ENCODE measurements at regions not wholly inside any gene's neighbourhood (a gene's known extent, or its start where the extent isn't known, plus 50 kb on each side); places are given as distances from the start of the nearest gene placed in this dataset.

DNA sequence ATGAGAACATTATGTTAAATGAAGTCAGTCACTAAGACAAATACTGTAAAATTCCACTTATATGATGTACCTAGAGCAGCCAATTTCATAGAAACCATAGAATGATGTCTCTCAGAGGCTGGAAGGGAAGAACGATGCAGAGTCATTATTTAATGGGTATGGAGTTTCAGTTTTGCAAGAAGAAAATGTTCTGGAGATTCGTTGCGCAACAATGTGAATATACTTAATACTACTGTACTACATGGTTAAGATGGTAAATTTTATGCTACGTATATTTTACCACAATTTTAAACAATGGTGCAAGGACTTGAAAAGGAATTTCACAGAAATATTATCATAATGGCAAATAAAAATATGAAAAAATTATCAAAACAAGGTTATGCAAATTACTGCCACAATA, 972.6 kb downstream of the KCNMA1 start:
- Mint-ChIP-seq H3K9me3 (ENCODE audit: insufficient read depth) (peaks cover 3% of the 10 kb centered on the region), H3K27me3 (no peaks in the 10 kb centered on the region), H3K27ac (no peak overlapping the region), H3K4me1 (no peaks in the 10 kb centered on the region), H3K4me3 (no peak overlapping the region)
- no CpG with 5 or more reads among the region's 4 CpGs for WGBS (ENCODE audit: insufficient coverage)
- Histone ChIP-seq H3K27me3 (replicated peaks in 1 of 4; ENCODE audit: control extremely low read depth in 1 of 4, control insufficient read depth in 3 of 4, insufficient read depth in 4 of 4, low read length in 3 of 4) (no peaks in the 10 kb centered on the region), H3K9ac (ENCODE audit: low read length) (no peak overlapping the region), H3K4me2 (replicated peaks; ENCODE audit: low read depth, low read length, poor library complexity, severe bottlenecking) (no peak overlapping the region), H3K9me3 (ENCODE audit: control extremely low read depth in 1 of 3, control insufficient read depth in 2 of 3, insufficient read depth in 1 of 3, low read length in 2 of 3) (no peaks in the 10 kb centered on the region), H3K4me1 (ENCODE audit: control insufficient read depth in 2 of 2, insufficient read depth in 2 of 2, low read length in 2 of 2) (no peaks in the 10 kb centered on the region), H3K27ac (ENCODE audit: low read length in 2 of 2) (no peak overlapping the region), H3K4me3 (ENCODE audit: control extremely low read depth in 1 of 5, extremely low read depth in 1 of 5, insufficient read depth in 1 of 5, low read depth in 2 of 5, low read length in 4 of 5) (no peak overlapping the region), H4K20me1 (ENCODE audit: control insufficient read depth, insufficient read depth, low read length, poor library complexity, severe bottlenecking) (no peaks in the 10 kb centered on the region), H3K36me3 (replicated peaks in 1 of 2; ENCODE audit: control extremely low read depth in 1 of 2, control insufficient read depth in 1 of 2, extremely low read depth in 1 of 2, insufficient read depth in 2 of 2, low read length in 1 of 2) (no peaks in the 10 kb centered on the region), H3K79me2 (ENCODE audit: control insufficient read depth, insufficient read depth, low read length) (no peaks in the 10 kb centered on the region), H2AFZ (ENCODE audit: insufficient read depth, low read depth, low read length, poor library complexity, severe bottlenecking) (no peak overlapping the region)
- ChIA-PET CTCF (no interaction called here), POLR2A (no interaction called here)
- intact Hi-C loops (cut with micrococcal nuclease), result no loop called here
- TF ChIP-seq EZH2 (IDR thresholded peaks at IDR 0.05; ENCODE audit: borderline replicate concordance, insufficient read depth, low read depth, low read length, poor library complexity, severe bottlenecking), result no peak
- TF ChIP-seq, protein P1, sequence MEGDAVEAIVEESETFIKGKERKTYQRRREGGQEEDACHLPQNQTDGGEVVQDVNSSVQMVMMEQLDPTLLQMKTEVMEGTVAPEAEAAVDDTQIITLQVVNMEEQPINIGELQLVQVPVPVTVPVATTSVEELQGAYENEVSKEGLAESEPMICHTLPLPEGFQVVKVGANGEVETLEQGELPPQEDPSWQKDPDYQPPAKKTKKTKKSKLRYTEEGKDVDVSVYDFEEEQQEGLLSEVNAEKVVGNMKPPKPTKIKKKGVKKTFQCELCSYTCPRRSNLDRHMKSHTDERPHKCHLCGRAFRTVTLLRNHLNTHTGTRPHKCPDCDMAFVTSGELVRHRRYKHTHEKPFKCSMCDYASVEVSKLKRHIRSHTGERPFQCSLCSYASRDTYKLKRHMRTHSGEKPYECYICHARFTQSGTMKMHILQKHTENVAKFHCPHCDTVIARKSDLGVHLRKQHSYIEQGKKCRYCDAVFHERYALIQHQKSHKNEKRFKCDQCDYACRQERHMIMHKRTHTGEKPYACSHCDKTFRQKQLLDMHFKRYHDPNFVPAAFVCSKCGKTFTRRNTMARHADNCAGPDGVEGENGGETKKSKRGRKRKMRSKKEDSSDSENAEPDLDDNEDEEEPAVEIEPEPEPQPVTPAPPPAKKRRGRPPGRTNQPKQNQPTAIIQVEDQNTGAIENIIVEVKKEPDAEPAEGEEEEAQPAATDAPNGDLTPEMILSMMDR (IDR thresholded peaks at IDR 0.05), result no peak
- no peak for ATAC-seq (ENCODE audit: low read depth)
- no peak for DNase-seq

DNA sequence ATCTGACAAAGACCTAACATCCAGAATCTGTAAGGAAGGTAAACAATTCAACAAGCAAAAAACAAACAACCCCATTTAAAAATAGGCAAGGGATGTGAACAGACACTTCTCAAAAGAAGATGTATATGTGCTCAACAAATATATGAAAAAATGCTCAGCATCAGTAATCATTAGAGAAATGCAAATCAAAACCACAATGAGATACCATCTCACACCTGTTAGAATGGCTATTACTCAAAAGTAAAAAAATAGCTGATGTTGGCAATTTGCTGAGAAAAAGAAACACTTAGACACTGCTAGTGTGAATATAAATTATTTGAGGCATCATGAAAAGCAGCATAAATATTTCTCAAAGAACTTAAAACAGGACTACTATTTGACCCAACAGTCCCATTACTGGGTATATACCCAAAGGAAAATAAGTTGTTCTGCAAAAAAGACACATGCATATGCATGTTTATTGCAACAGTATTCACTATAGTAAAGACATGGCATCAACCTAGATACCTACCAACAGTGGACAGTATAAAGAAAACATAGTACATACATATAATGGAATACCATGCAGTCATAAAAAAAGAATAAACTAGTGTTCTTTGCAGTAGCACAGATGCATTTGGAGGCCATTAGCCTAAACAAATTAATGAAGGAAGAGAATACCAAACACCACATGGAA, 980.1 kb downstream of the KCNMA1 start:
- DNase-seq (no peak), ATAC-seq (ENCODE audit: low read depth) (no peak)
- Histone ChIP-seq H3K79me2 (ENCODE audit: control insufficient read depth, insufficient read depth, low read length) (no peaks in the 10 kb centered on the region), H3K4me2 (replicated peaks; ENCODE audit: low read depth, low read length, poor library complexity, severe bottlenecking) (no peak overlapping the region), H3K9ac (ENCODE audit: low read length) (no peak overlapping the region), H3K27ac (ENCODE audit: low read length in 2 of 2) (no peak overlapping the region), H3K9me3 (ENCODE audit: control extremely low read depth in 1 of 3, control insufficient read depth in 2 of 3, insufficient read depth in 1 of 3, low read length in 2 of 3) (no peaks in the 10 kb centered on the region), H3K36me3 (replicated peaks in 1 of 2; ENCODE audit: control extremely low read depth in 1 of 2, control insufficient read depth in 1 of 2, extremely low read depth in 1 of 2, insufficient read depth in 2 of 2, low read length in 1 of 2) (no peaks in the 10 kb centered on the region), H2AFZ (ENCODE audit: insufficient read depth, low read depth, low read length, poor library complexity, severe bottlenecking) (no peak overlapping the region), H3K27me3 (replicated peaks in 1 of 4; ENCODE audit: control extremely low read depth in 1 of 4, control insufficient read depth in 3 of 4, insufficient read depth in 4 of 4, low read length in 3 of 4) (no peaks in the 10 kb centered on the region), H3K4me3 (ENCODE audit: control extremely low read depth in 1 of 5, extremely low read depth in 1 of 5, insufficient read depth in 1 of 5, low read depth in 2 of 5, low read length in 4 of 5) (no peak overlapping the region), H4K20me1 (ENCODE audit: control insufficient read depth, insufficient read depth, low read length, poor library complexity, severe bottlenecking) (no peaks in the 10 kb centered on the region), H3K4me1 (ENCODE audit: control insufficient read depth in 2 of 2, insufficient read depth in 2 of 2, low read length in 2 of 2) (no peaks in the 10 kb centered on the region)
- Mint-ChIP-seq H3K9me3 (ENCODE audit: insufficient read depth) (peaks cover 2% of the 10 kb centered on the region), H3K27me3 (no peaks in the 10 kb centered on the region), H3K4me1 (no peaks in the 10 kb centered on the region), H3K27ac (no peak overlapping the region), H3K4me3 (no peak overlapping the region)
- TF ChIP-seq EZH2 (IDR thresholded peaks at IDR 0.05; ENCODE audit: borderline replicate concordance, insufficient read depth, low read depth, low read length, poor library complexity, severe bottlenecking), result no peak
- TF ChIP-seq, protein P1 (IDR thresholded peaks at IDR 0.05), result no peak
- CTCF ChIA-PET, result no interaction called here
- POLR2A ChIA-PET, result no interaction called here
- intact Hi-C loops (cut with micrococcal nuclease), result no loop called here

All from B cell (primary cell).